ENCODE measurements at regions not wholly inside any gene's neighbourhood (a gene's known extent, or its start where the extent isn't known, plus 50 kb on each side); places are given as distances from the start of the nearest gene placed in this dataset.

- Histone ChIP-seq H3K4me3 (ENCODE audit: control insufficient read depth in 2 of 3, extremely low read depth in 1 of 3, insufficient read depth in 2 of 3, low read depth in 1 of 3, low read length in 3 of 3) (no peak overlapping the region), H3K9me3 (ENCODE audit: control insufficient read depth, low read depth, low read length) (no peaks in the 10 kb centered on the region), H3K4me1 (ENCODE audit: control insufficient read depth, extremely low read depth, insufficient read depth, low read length) (no peaks in the 10 kb centered on the region), H3K79me2 (ENCODE audit: control insufficient read depth, insufficient read depth, low read length) (no peaks in the 10 kb centered on the region), H3K27ac (ENCODE audit: control insufficient read depth, insufficient read depth, low read length) (no peak overlapping the region), H3K27me3 (ENCODE audit: control insufficient read depth, extremely low read depth, insufficient read depth, low read length) (peaks cover 22% of the 10 kb centered on the region), H3K4me2 (ENCODE audit: control insufficient read depth, extremely low read depth, insufficient read depth, low read depth, low read length) (no peak overlapping the region), H2AFZ (ENCODE audit: control insufficient read depth, low read length) (no peak overlapping the region), H3K9ac (ENCODE audit: control insufficient read depth, extremely low read depth, insufficient read depth, low read length) (no peak overlapping the region), H3K9me1 (ENCODE audit: control insufficient read depth, extremely low read depth, insufficient read depth, low read length) (no peaks in the 10 kb centered on the region), H3K36me3 (ENCODE audit: control insufficient read depth in 2 of 2, extremely low read depth in 1 of 2, insufficient read depth in 2 of 2, low read length in 2 of 2) (no peaks in the 10 kb centered on the region), H4K20me1 (ENCODE audit: control insufficient read depth, extremely low read depth, insufficient read depth, low read length) (no peaks in the 10 kb centered on the region)
- dilution Hi-C loops (cut with MboI; ENCODE audit: extremely low pct_ligation_motif_present, low sequenced_read_pairs), result no loop called here
- DNase-seq (ENCODE audit: low read depth, low spot score), result no peak
- FAIRE-seq, result no peak
- no peak for TF ChIP-seq EZH2 (IDR thresholded peaks at IDR 0.05; ENCODE audit: low read length)
- TF ChIP-seq CTCF (optimal IDR thresholded peaks at IDR 0.05 in 1 of 3, IDR thresholded peaks at IDR 0.05 in 1 of 3, conservative IDR thresholded peaks at IDR 0.05 in 1 of 3; ENCODE audit: extremely low read depth in 1 of 3, insufficient read depth in 2 of 3, low read length in 3 of 3), result no peak
Measured at GRCh38 chr9:113786071-113786470, 90.0 kb upstream of the ZNF618 start.

- no peak for TF ChIP-seq EZH2 (IDR thresholded peaks at IDR 0.05; ENCODE audit: low read length)
- no peak for TF ChIP-seq CTCF (optimal IDR thresholded peaks at IDR 0.05 in 1 of 3, IDR thresholded peaks at IDR 0.05 in 1 of 3, conservative IDR thresholded peaks at IDR 0.05 in 1 of 3; ENCODE audit: extremely low read depth in 1 of 3, insufficient read depth in 2 of 3, low read length in 3 of 3)
- FAIRE-seq, result no peak
Measured at GRCh38 chr9:113787871-113788270, 88.2 kb upstream of the ZNF618 start.

More at GRCh38 chr9:113787871-113788270, 88.2 kb upstream of the ZNF618 start:
- Histone ChIP-seq H3K36me3 (ENCODE audit: control insufficient read depth in 2 of 2, extremely low read depth in 1 of 2, insufficient read depth in 2 of 2, low read length in 2 of 2) (no peaks in the 10 kb centered on the region), H3K4me3 (ENCODE audit: control insufficient read depth in 2 of 3, extremely low read depth in 1 of 3, insufficient read depth in 2 of 3, low read depth in 1 of 3, low read length in 3 of 3) (no peak overlapping the region), H3K27ac (ENCODE audit: control insufficient read depth, insufficient read depth, low read length) (no peak overlapping the region), H3K9me1 (ENCODE audit: control insufficient read depth, extremely low read depth, insufficient read depth, low read length) (no peaks in the 10 kb centered on the region), H4K20me1 (ENCODE audit: control insufficient read depth, extremely low read depth, insufficient read depth, low read length) (no peaks in the 10 kb centered on the region), H2AFZ (ENCODE audit: control insufficient read depth, low read length) (no peak overlapping the region), H3K9me3 (ENCODE audit: control insufficient read depth, low read depth, low read length) (no peaks in the 10 kb centered on the region), H3K9ac (ENCODE audit: control insufficient read depth, extremely low read depth, insufficient read depth, low read length) (no peak overlapping the region), H3K27me3 (ENCODE audit: control insufficient read depth, extremely low read depth, insufficient read depth, low read length) (peaks cover 22% of the 10 kb centered on the region), H3K4me1 (ENCODE audit: control insufficient read depth, extremely low read depth, insufficient read depth, low read length) (no peaks in the 10 kb centered on the region), H3K79me2 (ENCODE audit: control insufficient read depth, insufficient read depth, low read length) (no peaks in the 10 kb centered on the region), H3K4me2 (ENCODE audit: control insufficient read depth, extremely low read depth, insufficient read depth, low read depth, low read length) (no peak overlapping the region)
- dilution Hi-C loops (cut with MboI; ENCODE audit: extremely low pct_ligation_motif_present, low sequenced_read_pairs), result no loop called here
- no peak for DNase-seq (ENCODE audit: low read depth, low spot score)

Data from keratinocyte (primary cell).